SK-N-SH (cell line): ENCODE measurements at regions not wholly inside any gene's neighbourhood (a gene's known extent, or its start where the extent isn't known, plus 50 kb on each side); places are given as distances from the start of the nearest gene placed in this dataset.

Source experiments
- CTCF ChIA-PET: fragments of 300-600, 350-600 bp; formaldehyde crosslinking; extraction: SDS; loops from one replicate; lab custom pipeline; 2021; lab: Yijun Ruan, JAX
- POLR2A ChIA-PET: fragments of 350-600 bp; sonication (Branson Sonifier 250); formaldehyde crosslinking; extraction: SDS; loops from one replicate; lab custom pipeline; 2020; ENCODE audit warnings: antibody characterized with exemption, inconsistent platforms; lab: Yijun Ruan, JAX
- DNase-seq: peaks from one replicate; pipeline ENCODE4 v3.0.0; 2012
- H2AFZ ChIP-seq: fragments of 200-600 bp; sonication (generic); 2 replicates; pipeline ENCODE4 v1.8.1; 2016; ENCODE audit warnings: antibody characterized with exemption, mild to moderate bottlenecking, low read depth
- H3F3A ChIP-seq: fragments of 200-600 bp; sonication (generic); replicated peaks from 2 replicates; pipeline ENCODE3; 2016; ENCODE audit warnings: antibody characterized with exemption, mild to moderate bottlenecking; ENCODE audit not compliant: insufficient read depth
- H3K27ac ChIP-seq, 2 experiments: fragments of 200-500 bp in 1 of 2; fragments of 200-600 bp in 1 of 2; sonication (Bioruptor generic) in 1 of 2; sonication (generic), shearing (Covaris generic) in 1 of 2; 2 replicates each; pipeline versions ENCODE4 v1.5.1 to v1.6.1; 2014 to 2016; ENCODE audit warnings: low read depth in 2 of 2, inconsistent platforms in 1 of 2, low read length in 1 of 2, mild to moderate bottlenecking in 1 of 2, mixed read lengths in 1 of 2
- H3K27me3 ChIP-seq: fragments of 200-600 bp; sonication (generic), shearing (Covaris generic); 2 replicates; pipeline ENCODE4 v1.6.1; 2016; ENCODE audit warnings: mixed run types; ENCODE audit not compliant: insufficient read depth
- H3K36me3 ChIP-seq, 2 experiments: fragments of 200-500 bp in 1 of 2; fragments of 200-600 bp in 1 of 2; sonication (Bioruptor generic) in 1 of 2; sonication (generic) in 1 of 2; replicated peaks in 1 of 2; 2 replicates each; pipeline versions ENCODE3 to v1.5.1; 2014 to 2016; ENCODE audit warnings: low read length in 1 of 2, mild to moderate bottlenecking in 1 of 2; ENCODE audit not compliant: insufficient read depth in 2 of 2, control insufficient read depth in 1 of 2
- H3K4me1 ChIP-seq, 2 experiments: fragments of 200-500 bp in 1 of 2; fragments of 200-600 bp in 1 of 2; sonication (Bioruptor generic) in 1 of 2; sonication (generic), shearing (Covaris generic) in 1 of 2; 2 replicates each; pipeline versions ENCODE4 v1.5.1 to v1.6.1; 2014 to 2016; ENCODE audit warnings: low read depth in 1 of 2, low read length in 1 of 2, mixed run types in 1 of 2; ENCODE audit not compliant: insufficient read depth in 2 of 2, control insufficient read depth in 1 of 2
- H3K4me2 ChIP-seq: fragments of 200-600 bp; sonication (generic), shearing (Covaris generic); 2 replicates; pipeline ENCODE4 v1.6.1; 2017; ENCODE audit warnings: mixed run types
- H3K4me3 ChIP-seq, 2 experiments: fragments of 200-500 bp in 1 of 2; fragments of 200-600 bp in 1 of 2; sonication (Bioruptor generic) in 1 of 2; sonication (generic), shearing (Covaris generic) in 1 of 2; 2 replicates each; pipeline versions ENCODE4 v1.5.1 to v1.8.1; 2014 to 2016; ENCODE audit warnings: low read depth in 2 of 2, inconsistent platforms in 1 of 2, low read length in 1 of 2, mild to moderate bottlenecking in 1 of 2, mixed read lengths in 1 of 2, moderate library complexity in 1 of 2
- H3K79me2 ChIP-seq: fragments of 200-600 bp; sonication (generic); 2 replicates; pipeline ENCODE4 v1.8.1; 2017; ENCODE audit warnings: mild to moderate bottlenecking; ENCODE audit not compliant: insufficient read depth
- H3K9ac ChIP-seq: fragments of 200-600 bp; sonication (generic); 2 replicates; pipeline ENCODE4 v1.6.1; 2017; ENCODE audit warnings: mixed run types
- H3K9me2 ChIP-seq: fragments of 200-600 bp; sonication (generic); 2 replicates; pipeline ENCODE4 v1.6.1; 2017; ENCODE audit warnings: mixed run types
- H3K9me3 ChIP-seq: fragments of 200-600 bp; sonication (generic); 2 replicates; pipeline ENCODE4 v1.6.1; 2017; ENCODE audit warnings: mixed run types, mild to moderate bottlenecking, moderate library complexity
- H4K20me1 ChIP-seq: fragments of 200-600 bp; sonication (generic); 2 replicates; pipeline ENCODE4 v1.6.1; 2017; ENCODE audit warnings: mild to moderate bottlenecking, mixed run types; ENCODE audit not compliant: insufficient read depth
- CHD2 ChIP-seq: fragments of 150-350 bp; IDR thresholded peaks from 2 replicates; pipeline ENCODE4 v1.6.1; 2018; ENCODE audit warnings: low read length; ENCODE audit not compliant: partially characterized antibody
- CTCF ChIP-seq: fragments of 200-600 bp; sonication (generic); IDR thresholded peaks from 2 replicates; pipeline ENCODE4 v1.6.1; 2017; ENCODE audit warnings: antibody characterized with exemption, mild to moderate bottlenecking, moderate library complexity
- GABPA ChIP-seq: IDR thresholded peaks from 2 replicates; pipeline ENCODE4 v1.4.0; 2012; ENCODE audit warnings: low read depth, mild to moderate bottlenecking
- JUND ChIP-seq: IDR thresholded peaks from 2 replicates; pipeline ENCODE4 v1.4.0; 2012
- MAX ChIP-seq: IDR thresholded peaks from 2 replicates; pipeline ENCODE4 v1.4.0; 2012; ENCODE audit warnings: low read depth
- MEF2A ChIP-seq: IDR thresholded peaks from 2 replicates; pipeline ENCODE4 v1.4.0; 2012; ENCODE audit warnings: low read depth, borderline replicate concordance
- NFIC ChIP-seq: IDR thresholded peaks from 2 replicates; pipeline ENCODE4 v1.4.0; 2012; ENCODE audit warnings: borderline replicate concordance
- RCOR1 ChIP-seq: fragments of 150-350 bp; IDR thresholded peaks from 2 replicates; pipeline ENCODE4 v1.6.1; 2017; ENCODE audit warnings: antibody characterized with exemption, low read length
- REST ChIP-seq: IDR thresholded peaks from 2 replicates; pipeline ENCODE4 v1.6.1; 2012; ENCODE audit warnings: mild to moderate bottlenecking, low read depth, low read length, moderate library complexity
- RXRA ChIP-seq: IDR thresholded peaks from 2 replicates; pipeline ENCODE4 v1.4.0; 2012; ENCODE audit warnings: low read depth, mild to moderate bottlenecking, borderline replicate concordance
- SMC3 ChIP-seq: IDR thresholded peaks from 2 replicates; pipeline ENCODE4 v1.6.1; 2012; ENCODE audit warnings: low read depth, low read length, improper control_type of control experiment
- TAF1 ChIP-seq: IDR thresholded peaks from 2 replicates; pipeline ENCODE4 v1.6.1; 2012; ENCODE audit warnings: low read depth, mild to moderate bottlenecking, low read length, moderate library complexity, borderline replicate concordance
- TCF12 ChIP-seq: IDR thresholded peaks from 2 replicates; pipeline ENCODE4 v1.4.0; 2012
- USF1 ChIP-seq: IDR thresholded peaks from 2 replicates; pipeline ENCODE4 v1.4.0; 2012; ENCODE audit warnings: low read depth, borderline replicate concordance
- YY1 ChIP-seq: IDR thresholded peaks from 2 replicates; pipeline ENCODE4 v1.4.0; 2012; ENCODE audit warnings: low read depth, mild to moderate bottlenecking
- WGBS: methylation state at CpG from one replicate; pipeline ENCODE4 v1.1.6; 2017; ENCODE audit warnings: low lambda C conversion rate; 5-methylcytosine and 5-hydroxymethylcytosine counted together
- TF ChIP-seq, protein P1 (sequence below): IDR thresholded peaks from 2 replicates; pipeline ENCODE4; 2012
- TF ChIP-seq, protein P2 (sequence below): fragments of 150-350 bp; IDR thresholded peaks from 2 replicates; pipeline ENCODE4 v1.6.1; 2017; ENCODE audit warnings: antibody characterized with exemption, low read length, low read depth, borderline replicate concordance

GRCh38 chr3:20320489-20320888 is 134.5 kb upstream of the SGO1 start:
- H3K27me3 ChIP-seq: no peaks in the 10 kb centered on the region
- no peaks in the 10 kb centered on the region for H3K9me2 ChIP-seq
- H3K79me2 ChIP-seq: no peaks in the 10 kb centered on the region
- TF ChIP-seq USF1: no peak
- TF ChIP-seq GABPA: no peak
- TF ChIP-seq RCOR1: no peak
- no peak for TF ChIP-seq TCF12
- TF ChIP-seq SMC3: no peak
- TF ChIP-seq, protein P1, sequence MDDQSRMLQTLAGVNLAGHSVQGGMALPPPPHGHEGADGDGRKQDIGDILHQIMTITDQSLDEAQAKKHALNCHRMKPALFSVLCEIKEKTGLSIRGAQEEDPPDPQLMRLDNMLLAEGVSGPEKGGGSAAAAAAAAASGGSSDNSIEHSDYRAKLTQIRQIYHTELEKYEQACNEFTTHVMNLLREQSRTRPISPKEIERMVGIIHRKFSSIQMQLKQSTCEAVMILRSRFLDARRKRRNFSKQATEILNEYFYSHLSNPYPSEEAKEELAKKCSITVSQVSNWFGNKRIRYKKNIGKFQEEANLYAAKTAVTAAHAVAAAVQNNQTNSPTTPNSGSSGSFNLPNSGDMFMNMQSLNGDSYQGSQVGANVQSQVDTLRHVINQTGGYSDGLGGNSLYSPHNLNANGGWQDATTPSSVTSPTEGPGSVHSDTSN: no peak
- no peak for TF ChIP-seq RXRA
- no peak for TF ChIP-seq MAX
- TF ChIP-seq, protein P2, sequence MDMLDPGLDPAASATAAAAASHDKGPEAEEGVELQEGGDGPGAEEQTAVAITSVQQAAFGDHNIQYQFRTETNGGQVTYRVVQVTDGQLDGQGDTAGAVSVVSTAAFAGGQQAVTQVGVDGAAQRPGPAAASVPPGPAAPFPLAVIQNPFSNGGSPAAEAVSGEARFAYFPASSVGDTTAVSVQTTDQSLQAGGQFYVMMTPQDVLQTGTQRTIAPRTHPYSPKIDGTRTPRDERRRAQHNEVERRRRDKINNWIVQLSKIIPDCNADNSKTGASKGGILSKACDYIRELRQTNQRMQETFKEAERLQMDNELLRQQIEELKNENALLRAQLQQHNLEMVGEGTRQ: no peak
- no peak for TF ChIP-seq REST
- no peak for TF ChIP-seq TAF1
- TF ChIP-seq YY1: no peak
- no peak for TF ChIP-seq NFIC
- TF ChIP-seq CTCF: no peak
- no peak for TF ChIP-seq MEF2A
- no peak for TF ChIP-seq JUND
- no peak for TF ChIP-seq CHD2
- TF ChIP-seq, all 33 proteins: peak for 0
- H4K20me1 ChIP-seq: no peaks in the 10 kb centered on the region
- no peaks in the 10 kb centered on the region for H3F3A ChIP-seq
- POLR2A ChIA-PET: no interaction called here
- CTCF ChIA-PET: no interaction called here
- no peak overlapping the region for H3K4me3 ChIP-seq
- 40% methylated on average over 3 of the region's 3 CpGs for WGBS
- no peak overlapping the region for H3K9ac ChIP-seq
- no peak overlapping the region for H3K27ac ChIP-seq
- DNase-seq: no peak
- H3K9me3 ChIP-seq: no peaks in the 10 kb centered on the region
- no peak overlapping the region for H2AFZ ChIP-seq
- H3K4me2 ChIP-seq: no peak overlapping the region
- no peaks in the 10 kb centered on the region for H3K36me3 ChIP-seq
- no peaks in the 10 kb centered on the region for H3K4me1 ChIP-seq
